ENCODE measurements at regions not wholly inside any gene's neighbourhood (a gene's known extent, or its start where the extent isn't known, plus 50 kb on each side); places are given as distances from the start of the nearest gene placed in this dataset.
A peak's percentile ranks its signal among the peaks of the same experiment; 100 is the strongest.

DNA sequence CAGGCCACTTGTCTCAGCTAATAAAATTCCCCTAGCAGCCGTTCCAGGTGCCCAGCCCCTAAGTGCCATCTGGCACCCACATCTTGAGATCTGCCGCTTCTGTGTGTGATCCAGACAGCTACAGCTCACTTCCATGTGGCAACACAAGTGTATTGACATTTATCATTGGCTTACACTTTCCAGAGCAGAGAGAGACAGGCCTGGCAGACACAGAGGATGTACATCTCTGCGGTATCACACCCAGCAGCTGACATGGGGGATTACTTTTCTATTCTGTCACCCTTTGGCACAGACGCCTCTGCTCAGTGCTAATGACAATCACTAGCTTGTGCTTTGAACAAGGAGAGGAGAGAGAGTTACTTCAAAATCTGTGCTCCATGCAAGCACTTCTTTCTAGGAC, 195.9 kb downstream of the KDR start:
- DNase-seq (ENCODE audit: low read depth in 2 of 2) = no peak

DNA sequence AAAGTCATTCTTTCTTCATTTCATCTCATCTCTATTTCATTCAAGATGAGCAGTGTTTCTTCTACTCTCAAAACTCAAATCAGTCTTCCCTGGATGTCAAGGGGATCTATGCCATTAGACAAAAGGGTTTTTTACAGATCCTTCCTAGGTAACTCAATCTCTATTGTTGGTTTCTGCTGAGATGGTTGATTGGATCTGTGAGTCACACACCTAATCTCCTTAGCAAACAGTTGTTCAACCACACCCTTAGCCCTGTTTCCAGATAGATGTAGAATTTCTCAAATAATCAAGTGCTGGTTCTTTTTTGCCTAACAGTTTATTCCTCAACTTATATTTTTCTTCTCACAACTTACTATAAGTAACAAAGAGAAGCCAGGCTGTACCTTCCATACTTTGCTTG, 200.5 kb downstream of the KDR start:
- no peak for DNase-seq (ENCODE audit: low read depth in 2 of 2)

DNA sequence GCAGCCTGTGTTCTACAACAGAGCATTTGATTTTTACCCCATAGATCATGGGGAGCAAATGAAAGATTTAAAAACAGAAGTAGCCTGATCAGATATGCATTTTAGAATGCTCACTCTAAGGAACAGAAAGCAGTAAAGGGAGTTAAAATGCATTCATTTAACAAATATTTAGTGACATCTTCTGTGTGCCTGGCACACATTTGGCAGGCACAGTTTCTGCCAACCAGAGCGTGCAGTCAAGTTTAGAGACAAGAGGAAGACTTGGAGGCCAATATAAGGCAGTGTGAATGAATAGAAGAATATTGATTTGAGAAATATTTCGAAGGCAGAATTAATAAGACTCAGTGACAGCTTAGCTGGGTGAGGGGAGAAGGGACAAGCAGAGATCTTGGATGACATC, 210.1 kb downstream of the KDR start:
- no peak for DNase-seq (ENCODE audit: low read depth in 2 of 2)

- DNase-seq (ENCODE audit: low read depth in 2 of 2) = no peak
Observed at GRCh38 chr4:54914781-54915180, 210.6 kb downstream of the KDR start.

DNA sequence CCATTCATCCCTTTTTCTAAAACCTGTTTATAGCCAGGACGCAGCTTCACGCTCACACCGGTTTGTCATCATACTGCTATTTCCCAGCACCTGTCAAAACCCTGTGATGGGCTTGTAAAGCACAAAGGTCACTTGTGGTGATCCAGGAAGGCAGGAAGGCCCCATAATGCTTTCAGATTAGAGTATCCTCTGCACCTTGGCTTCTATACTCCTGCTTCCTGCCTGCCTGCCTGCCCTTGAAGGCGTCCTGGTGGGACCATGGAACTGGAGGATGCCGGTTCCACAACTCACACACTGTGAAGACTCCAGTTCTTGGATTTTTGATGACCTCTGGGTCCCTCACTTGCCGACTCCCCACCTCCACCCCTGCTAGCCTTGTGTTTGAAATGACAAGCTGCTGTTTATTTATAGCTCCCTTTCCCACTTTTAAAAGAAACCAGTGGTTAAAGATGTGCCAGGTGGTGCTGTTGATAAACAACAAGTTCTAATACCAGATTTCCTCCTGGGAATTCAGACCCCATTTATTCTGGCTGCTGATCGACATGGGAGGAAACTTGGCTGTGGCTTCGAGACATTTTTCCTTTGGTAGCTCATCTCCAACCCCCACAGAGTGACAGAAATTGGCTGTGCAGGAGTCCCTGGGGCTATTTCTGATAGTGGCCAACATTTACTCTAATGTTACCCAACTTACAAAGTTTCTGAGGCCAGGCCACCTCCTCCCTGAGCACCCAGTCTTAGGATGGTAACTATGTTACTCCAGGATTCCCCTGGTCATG, 211.5 kb downstream of the KDR start:
- DNase-seq (ENCODE audit: low read depth in 2 of 2) = no peak

DNA sequence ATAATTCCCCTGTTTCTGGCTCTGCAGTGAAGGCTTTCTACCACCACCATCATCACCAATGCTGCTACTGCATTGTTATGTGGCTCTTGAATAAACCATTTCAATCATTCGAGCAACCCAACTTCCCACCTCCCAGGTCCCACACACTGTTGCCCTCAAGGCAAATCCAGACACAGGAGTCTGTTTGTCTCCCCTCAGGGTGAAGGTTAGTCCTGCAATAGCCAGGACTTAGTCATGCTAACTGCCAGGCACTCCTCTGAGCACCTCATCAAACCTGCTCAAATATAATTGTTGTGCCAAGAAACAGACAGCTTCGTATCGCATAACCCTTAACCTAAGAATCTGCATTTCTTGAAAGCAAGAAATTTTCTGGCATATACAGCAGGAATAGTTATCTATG, 213.2 kb downstream of the KDR start:
- DNase-seq (ENCODE audit: low read depth in 2 of 2) = no peak

GRCh38 chr4:54909961-54910360, 215.4 kb downstream of the KDR start:
- no peak for DNase-seq (ENCODE audit: low read depth in 2 of 2)

GRCh38 chr4:54908763-54909162, 216.6 kb downstream of the KDR start:
- no peak for DNase-seq (ENCODE audit: low read depth in 2 of 2)

GRCh38 chr4:54904953-54905352, 220.4 kb downstream of the KDR start:
- no peak for DNase-seq (ENCODE audit: low read depth in 2 of 2)

GRCh38 chr4:54902976-54903375, 222.4 kb downstream of the KDR start:
- DNase-seq (ENCODE audit: low read depth in 2 of 2) = no peak

- peak in 1 of 2 experiments; percentile 24 for DNase-seq (ENCODE audit: low read depth in 2 of 2)
Observed at GRCh38 chr4:54902271-54902670, 223.1 kb downstream of the KDR start.

DNA sequence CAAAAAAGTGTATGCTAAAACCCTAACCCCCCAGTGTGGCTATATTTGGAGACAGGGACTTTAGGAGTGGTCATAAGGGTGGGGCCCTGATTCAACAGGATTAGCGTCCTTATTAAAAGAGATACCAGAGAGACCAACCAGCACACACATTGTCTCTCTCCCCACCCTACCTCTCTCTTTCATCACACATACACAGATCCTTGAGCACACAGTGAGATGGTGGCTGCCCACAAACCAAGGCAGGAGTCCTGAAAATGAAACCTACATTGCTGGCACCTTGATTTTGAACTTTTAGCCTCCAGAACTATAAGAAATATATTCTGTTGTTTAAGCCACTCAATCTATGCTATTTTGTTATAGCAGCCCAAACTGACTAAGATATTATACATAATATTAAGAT, 224.2 kb downstream of the KDR start:
- no peak for DNase-seq (ENCODE audit: low read depth in 2 of 2)

DNA sequence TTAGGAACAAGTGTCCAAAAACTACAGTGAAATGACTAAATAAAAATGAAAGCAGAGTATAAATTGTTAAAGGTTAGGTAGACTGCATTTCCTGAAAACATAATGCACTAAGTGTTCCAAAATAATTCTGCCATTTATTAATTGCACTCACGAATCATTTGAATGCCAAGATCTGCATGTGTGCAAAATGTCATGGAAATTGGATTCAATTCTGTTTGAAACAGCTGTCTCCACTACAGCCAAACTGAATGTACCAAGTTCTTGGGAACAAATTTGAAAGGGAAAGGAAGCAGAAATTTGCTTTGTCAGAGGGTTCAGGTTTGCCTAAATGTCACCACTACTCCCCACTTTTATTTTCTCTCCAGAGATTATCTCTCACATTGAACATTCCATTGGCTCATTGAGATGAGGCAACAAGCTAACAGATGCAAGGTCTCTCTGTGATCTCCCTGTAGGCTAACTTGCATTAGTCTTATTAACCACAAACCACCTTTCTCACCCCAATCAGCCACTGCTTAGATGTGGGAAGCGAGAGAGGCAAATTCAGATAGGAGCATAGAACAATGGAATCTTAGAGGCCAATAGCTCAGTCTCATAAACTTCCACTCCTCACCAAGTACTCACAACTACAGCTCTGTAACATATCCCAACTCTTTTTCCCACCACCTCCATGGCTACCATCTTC, 226.6 kb downstream of the KDR start:
- no peak for DNase-seq (ENCODE audit: low read depth in 2 of 2)

DNA sequence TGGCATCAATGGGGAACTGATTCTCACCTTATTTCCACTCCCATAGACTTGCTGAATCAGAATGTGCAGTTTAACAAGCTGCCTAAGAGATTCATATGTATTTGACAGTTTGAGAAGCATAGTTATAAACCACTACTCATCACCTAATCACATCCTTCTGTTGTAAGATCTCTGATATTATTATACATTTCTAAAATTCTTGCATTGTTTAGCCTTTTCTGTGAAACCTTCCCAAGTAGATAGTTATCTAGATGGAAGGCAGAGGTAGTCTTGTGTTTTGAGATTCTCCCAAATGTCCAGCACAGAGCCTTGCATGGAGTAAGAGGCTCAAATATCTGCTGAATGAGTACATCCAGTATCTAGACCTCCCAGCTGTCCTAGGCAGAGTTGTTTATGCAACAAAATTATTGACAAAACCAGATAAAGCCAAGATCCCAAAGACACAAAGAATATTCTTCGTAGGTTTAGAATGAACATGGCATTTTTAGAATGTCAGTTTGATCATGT, 227.3 kb downstream of the KDR start:
- peak in 1 of 2 experiments; percentile 42 for DNase-seq (ENCODE audit: low read depth in 2 of 2)

DNA sequence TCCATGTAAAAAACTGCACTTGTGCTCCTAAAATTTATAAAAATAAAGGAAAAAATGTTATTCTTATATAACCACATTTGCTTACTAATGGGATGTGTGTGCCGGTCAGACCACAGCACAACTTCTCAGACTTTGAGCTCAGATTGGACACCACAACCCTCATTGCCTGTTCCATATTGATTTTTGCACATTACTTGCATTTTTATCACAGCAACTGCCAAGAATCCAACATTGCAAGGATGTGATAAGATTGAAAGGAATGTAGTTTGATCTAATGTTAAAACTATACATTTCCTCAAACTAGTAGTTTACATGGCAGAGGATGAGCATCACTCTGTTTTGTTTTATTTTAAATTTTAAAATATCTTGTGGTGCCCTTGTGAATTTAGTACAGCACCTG, 227.8 kb downstream of the KDR start:
- DNase-seq (ENCODE audit: low read depth in 2 of 2) = peak; percentile 82 to 87

DNA sequence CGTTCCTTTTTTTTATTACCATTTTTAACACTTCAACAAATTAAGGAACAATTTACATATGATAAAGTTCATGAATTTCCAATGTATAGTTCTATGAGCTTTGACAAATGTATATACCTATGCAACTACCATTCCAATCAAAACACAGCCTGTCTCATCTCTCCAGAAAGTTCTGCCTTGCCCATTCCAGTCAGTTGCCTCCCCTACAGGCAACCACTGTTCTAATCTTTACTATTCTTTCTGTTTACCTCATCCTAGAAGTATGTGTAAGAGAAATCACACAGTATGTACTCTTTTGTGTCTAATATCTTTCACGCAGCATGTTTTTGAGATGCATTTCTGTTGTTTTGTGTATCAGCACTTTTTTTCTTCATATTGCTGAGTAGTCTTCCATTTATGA, 224.9 kb downstream of the KIT start:
- no peak for DNase-seq (ENCODE audit: low read depth in 2 of 2)

DNA sequence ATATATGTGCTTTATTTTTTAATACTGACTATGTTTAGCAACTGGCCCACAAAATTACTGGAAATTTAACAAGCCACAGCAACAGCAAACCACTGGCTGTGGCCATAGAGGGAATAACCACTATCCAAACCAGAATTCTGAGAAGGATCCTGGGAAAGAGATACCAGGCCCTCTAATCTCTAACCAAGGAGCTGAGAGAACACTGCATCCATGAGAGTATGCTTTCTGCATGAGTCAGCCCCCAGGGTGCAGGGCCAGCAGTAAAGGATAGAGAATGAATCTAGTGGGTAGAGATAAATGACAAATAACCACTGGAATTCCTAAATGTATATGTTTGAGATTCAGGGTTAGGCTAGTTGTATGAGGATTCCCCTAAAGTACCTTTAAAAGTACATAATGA, 221.8 kb downstream of the KIT start:
- DNase-seq (ENCODE audit: low read depth in 2 of 2) = peak; percentile 76

DNA sequence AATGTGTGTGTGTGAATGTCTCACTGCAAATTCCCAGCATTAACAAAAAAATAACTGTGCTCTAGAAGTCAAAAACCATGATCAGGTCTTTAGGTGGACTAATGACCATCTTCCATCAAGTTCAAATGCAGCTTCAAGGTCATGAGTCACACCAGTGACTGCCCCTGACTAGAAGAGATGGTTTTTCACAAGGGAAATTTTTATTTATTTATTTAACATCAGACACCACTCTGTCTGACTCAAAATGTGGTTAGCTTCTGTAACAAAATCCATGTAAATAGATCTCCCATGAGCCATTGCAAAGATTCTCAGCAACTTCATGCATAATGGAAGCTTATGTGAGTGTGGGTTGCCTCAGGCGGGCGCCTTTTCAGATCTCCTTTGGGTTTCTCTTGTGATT, 219.2 kb downstream of the KIT start:
- no peak for DNase-seq (ENCODE audit: low read depth in 2 of 2)

DNA sequence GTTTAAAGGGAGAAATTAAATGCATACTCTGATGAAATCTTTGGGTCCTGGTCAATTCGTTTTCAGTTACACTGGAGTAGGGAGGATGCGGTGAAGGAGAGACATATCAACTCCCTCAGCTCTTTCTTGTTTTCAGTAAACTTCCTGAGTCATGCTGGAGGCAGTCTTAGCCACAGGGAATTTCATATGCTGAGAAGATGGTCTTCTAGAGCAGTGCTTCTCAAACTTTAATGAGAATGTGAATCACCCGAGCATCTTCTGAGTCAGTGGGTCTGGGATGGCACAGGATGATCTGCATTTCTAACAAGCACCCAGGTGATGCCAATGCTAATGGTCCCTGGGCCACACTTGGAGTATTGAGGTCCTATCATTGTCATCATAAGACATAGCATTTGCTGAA, 214.5 kb downstream of the KIT start:
- no peak for DNase-seq (ENCODE audit: low read depth in 2 of 2)

- no peak for DNase-seq (ENCODE audit: low read depth in 2 of 2)
Observed at GRCh38 chr4:54863571-54864255, 206.0 kb downstream of the KIT start.

GRCh38 chr4:54861201-54861600, 203.4 kb downstream of the KIT start:
- DNase-seq (ENCODE audit: low read depth in 2 of 2) = no peak

GRCh38 chr4:54855191-54855854, 197.6 kb downstream of the KIT start:
- DNase-seq (ENCODE audit: low read depth in 2 of 2) = no peak
